ENCODE measurements at regions not wholly inside any gene's neighbourhood (a gene's known extent, or its start where the extent isn't known, plus 50 kb on each side); places are given as distances from the start of the nearest gene placed in this dataset.

DNA sequence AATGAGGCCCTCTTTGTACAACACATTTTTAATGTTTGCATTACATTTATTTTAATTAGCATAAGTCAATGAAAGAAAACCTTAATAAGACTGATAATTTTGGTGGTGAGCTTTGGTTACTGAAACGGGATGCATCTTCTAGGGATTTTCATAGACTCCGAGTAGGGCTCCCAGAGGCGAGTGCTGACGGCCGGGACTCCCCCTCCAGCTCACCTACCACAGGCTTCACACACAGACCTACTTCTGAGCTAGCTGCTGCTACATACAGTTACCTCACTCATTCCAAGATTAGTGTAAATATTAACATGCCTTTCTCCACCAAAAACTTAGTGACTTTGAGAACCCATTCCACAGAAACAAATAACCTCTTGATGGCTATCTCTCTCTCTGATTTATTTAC, 271.1 kb downstream of the GALR1 start:
- H3K27ac ChIP-seq = no peak overlapping the region
- no peaks in the 10 kb centered on the region for H3K36me3 ChIP-seq
- WGBS, 2 donors = 81 to 95% methylated on average over 5 of the region's 5 CpGs
- intact Hi-C loops (cut with DNase I) = no loop called here
- no peaks in the 10 kb centered on the region for H3K9me3 ChIP-seq
- H3K27me3 ChIP-seq = no peaks in the 10 kb centered on the region
- H3K4me3 ChIP-seq = no peak overlapping the region
- DNase-seq = no peak
- no peaks in the 10 kb centered on the region for H3K4me1 ChIP-seq
- no peak for TF ChIP-seq EP300 (IDR thresholded peaks at IDR 0.05)
- TF ChIP-seq, protein P1, sequence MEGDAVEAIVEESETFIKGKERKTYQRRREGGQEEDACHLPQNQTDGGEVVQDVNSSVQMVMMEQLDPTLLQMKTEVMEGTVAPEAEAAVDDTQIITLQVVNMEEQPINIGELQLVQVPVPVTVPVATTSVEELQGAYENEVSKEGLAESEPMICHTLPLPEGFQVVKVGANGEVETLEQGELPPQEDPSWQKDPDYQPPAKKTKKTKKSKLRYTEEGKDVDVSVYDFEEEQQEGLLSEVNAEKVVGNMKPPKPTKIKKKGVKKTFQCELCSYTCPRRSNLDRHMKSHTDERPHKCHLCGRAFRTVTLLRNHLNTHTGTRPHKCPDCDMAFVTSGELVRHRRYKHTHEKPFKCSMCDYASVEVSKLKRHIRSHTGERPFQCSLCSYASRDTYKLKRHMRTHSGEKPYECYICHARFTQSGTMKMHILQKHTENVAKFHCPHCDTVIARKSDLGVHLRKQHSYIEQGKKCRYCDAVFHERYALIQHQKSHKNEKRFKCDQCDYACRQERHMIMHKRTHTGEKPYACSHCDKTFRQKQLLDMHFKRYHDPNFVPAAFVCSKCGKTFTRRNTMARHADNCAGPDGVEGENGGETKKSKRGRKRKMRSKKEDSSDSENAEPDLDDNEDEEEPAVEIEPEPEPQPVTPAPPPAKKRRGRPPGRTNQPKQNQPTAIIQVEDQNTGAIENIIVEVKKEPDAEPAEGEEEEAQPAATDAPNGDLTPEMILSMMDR (IDR thresholded peaks at IDR 0.05) = no peak
- TF ChIP-seq POLR2A (IDR thresholded peaks at IDR 0.05) = no peak
- no peak for TF ChIP-seq POLR2AphosphoS5 (IDR thresholded peaks at IDR 0.05)

DNA sequence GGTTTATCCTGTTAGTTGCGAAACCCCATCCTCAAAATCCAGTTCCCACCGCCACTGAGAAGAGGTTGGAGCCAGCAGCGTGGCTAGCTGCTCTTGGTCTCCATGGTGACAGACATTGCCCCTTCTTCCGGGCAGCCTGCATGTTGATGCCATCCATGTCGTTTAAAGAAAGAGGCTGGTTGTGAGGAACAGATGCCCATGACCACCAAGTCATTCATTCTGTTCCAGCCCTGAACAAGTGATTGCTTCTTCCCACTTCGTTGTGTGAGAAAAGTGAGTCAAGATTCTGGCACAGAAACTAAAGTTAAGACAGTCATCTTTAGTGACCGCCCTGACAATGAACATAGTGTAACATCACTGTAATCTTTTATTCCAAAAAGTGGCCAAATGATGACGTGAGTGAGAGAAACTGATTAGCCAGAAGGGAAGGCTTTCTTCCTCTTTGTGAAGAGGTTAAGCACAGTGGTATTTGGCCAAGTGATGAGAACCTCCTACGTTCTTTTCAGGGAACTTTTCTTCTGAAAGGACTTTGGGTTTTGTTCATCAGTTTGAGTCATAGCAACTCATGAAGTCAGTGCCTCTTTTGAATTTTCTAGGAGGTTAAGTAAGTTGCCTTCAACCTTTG, 272.5 kb downstream of the GALR1 start:
- intact Hi-C loops (cut with DNase I) = no loop called here
- TF ChIP-seq POLR2A (IDR thresholded peaks at IDR 0.05) (no peak), EP300 (IDR thresholded peaks at IDR 0.05) (no peak), POLR2AphosphoS5 (IDR thresholded peaks at IDR 0.05) (no peak)
- TF ChIP-seq, protein P1 (IDR thresholded peaks at IDR 0.05) = no peak
- 83 to 87% methylated on average over 9 of the region's 9 CpGs for WGBS, 2 donors

DNA sequence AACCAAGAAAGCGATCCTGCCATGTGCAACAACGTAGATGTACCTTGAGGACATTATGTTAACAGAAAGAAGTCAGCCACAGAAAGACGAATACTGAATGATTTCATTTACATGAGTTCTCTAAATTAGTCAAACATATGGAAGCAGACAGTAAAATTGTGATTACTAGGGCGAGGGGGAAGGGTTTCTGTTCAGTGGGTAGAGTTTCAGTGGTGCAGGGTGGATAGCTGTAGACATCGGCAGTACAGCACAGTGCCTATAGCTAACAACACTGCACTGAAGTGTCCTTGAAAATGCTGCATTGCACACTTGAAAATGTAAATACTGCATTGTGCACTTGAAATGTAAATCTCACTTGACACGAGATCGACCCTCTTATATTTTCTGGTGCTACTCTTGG, 275.3 kb downstream of the GALR1 start:
- Histone ChIP-seq H3K4me3 (no peak overlapping the region), H3K27me3 (no peaks in the 10 kb centered on the region), H3K27ac (no peak overlapping the region), H3K9me3 (no peaks in the 10 kb centered on the region), H3K36me3 (no peaks in the 10 kb centered on the region), H3K4me1 (no peaks in the 10 kb centered on the region)
- WGBS, 2 donors = 63 to 77% methylated on average over 7 of the region's 7 CpGs
- no peak for DNase-seq
- intact Hi-C loops (cut with DNase I) = no loop called here
- TF ChIP-seq EP300 (IDR thresholded peaks at IDR 0.05) (no peak), POLR2A (IDR thresholded peaks at IDR 0.05) (no peak), POLR2AphosphoS5 (IDR thresholded peaks at IDR 0.05) (no peak)
- TF ChIP-seq, protein P1 (IDR thresholded peaks at IDR 0.05) = no peak

More for the DNA sequence above, 272.5 kb downstream of the GALR1 start:
- H3K4me1 ChIP-seq = no peaks in the 10 kb centered on the region
- H3K4me3 ChIP-seq = no peak overlapping the region
- DNase-seq = no peak
- H3K27me3 ChIP-seq = no peaks in the 10 kb centered on the region
- no peaks in the 10 kb centered on the region for H3K36me3 ChIP-seq
- H3K9me3 ChIP-seq = no peaks in the 10 kb centered on the region
- no peak overlapping the region for H3K27ac ChIP-seq

- intact Hi-C loops (cut with DNase I) = no loop called here
- TF ChIP-seq POLR2A (IDR thresholded peaks at IDR 0.05) (no peak), POLR2AphosphoS5 (IDR thresholded peaks at IDR 0.05) (no peak), EP300 (IDR thresholded peaks at IDR 0.05) (no peak)
- TF ChIP-seq, protein P1 (IDR thresholded peaks at IDR 0.05) = no peak
- Histone ChIP-seq H3K27me3 (no peaks in the 10 kb centered on the region), H3K4me3 (no peak overlapping the region), H3K4me1 (no peaks in the 10 kb centered on the region), H3K9me3 (no peaks in the 10 kb centered on the region), H3K36me3 (no peaks in the 10 kb centered on the region), H3K27ac (no peak overlapping the region)
- WGBS, 2 donors = 94% methylated on average over 8 of the region's 8 CpGs
- no peak for DNase-seq
Measured at GRCh38 chr18:77526962-77527361, 277.3 kb downstream of the GALR1 start.

DNA sequence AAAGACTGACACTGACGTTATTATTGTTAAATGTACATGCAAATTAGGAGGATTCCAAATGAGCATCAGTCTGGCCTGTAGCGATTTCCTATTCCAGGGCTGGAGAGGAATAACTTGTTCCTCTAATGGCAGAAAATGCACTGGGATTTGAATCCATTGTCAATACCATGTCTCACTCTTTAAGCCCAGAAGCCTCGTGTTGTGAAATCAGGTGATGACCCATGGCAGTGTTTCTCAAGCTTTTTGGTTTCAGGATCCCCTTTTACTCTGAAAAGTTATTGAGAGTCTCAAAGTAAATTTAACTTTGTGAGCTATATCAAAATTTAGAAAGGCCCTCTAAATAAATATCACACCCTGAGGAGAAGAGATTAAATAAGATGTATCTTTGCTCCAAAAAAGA, 279.2 kb downstream of the GALR1 start:
- Histone ChIP-seq H3K27ac (no peak overlapping the region), H3K4me3 (no peak overlapping the region), H3K9me3 (no peaks in the 10 kb centered on the region), H3K4me1 (no peaks in the 10 kb centered on the region), H3K27me3 (no peaks in the 10 kb centered on the region), H3K36me3 (no peaks in the 10 kb centered on the region)
- no peak for DNase-seq
- intact Hi-C loops (cut with DNase I) = no loop called here
- 81 to 83% methylated on average over 3 of the region's 3 CpGs for WGBS, 2 donors
- TF ChIP-seq POLR2A (IDR thresholded peaks at IDR 0.05) = no peak
- TF ChIP-seq EP300 (IDR thresholded peaks at IDR 0.05) = no peak
- no peak for TF ChIP-seq POLR2AphosphoS5 (IDR thresholded peaks at IDR 0.05)
- TF ChIP-seq, protein P1 (IDR thresholded peaks at IDR 0.05) = no peak

All from sigmoid colon (tissue), 6 donors.